ENCODE measurements at regions not wholly inside any gene's neighbourhood (a gene's known extent, or its start where the extent isn't known, plus 50 kb on each side); places are given as distances from the start of the nearest gene placed in this dataset.
A peak's percentile ranks its signal among the peaks of the same experiment; 100 is the strongest.
"Not testable (repeated sequence)": the region's sequence is repeated elsewhere in the genome, so short reads cannot be mapped to it uniquely, and the experiment has no call there.

DNA sequence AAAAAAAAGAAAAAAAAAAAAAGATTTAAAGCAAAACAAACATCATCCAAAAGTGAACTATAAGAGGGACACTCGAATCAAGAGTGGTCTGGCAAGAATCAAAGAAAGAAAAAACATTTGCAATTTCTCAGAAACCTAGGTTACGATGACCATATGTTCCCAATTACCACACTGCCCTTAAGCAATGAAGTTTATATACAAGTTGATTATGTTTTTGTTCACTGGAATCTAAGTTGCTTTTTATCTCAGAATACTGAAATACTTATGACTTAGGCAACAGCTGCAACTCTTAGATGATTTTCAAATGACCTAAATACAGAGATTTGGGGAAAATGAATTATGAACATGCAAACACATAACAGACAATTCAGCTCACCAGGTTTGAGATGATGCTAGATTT lies 597.1 kb upstream of the CHAC2 start:
- H3K36me3 ChIP-seq (ENCODE audit: control insufficient read depth, insufficient read depth, low read length) = no peaks in the 10 kb centered on the region
- WGBS (ENCODE audit: insufficient coverage) = no CpG with 5 or more reads among the region's 2 CpGs
- H3K4me3 ChIP-seq (ENCODE audit: low read length) = no peak overlapping the region
- H3K27ac ChIP-seq (ENCODE audit: low read length) = no peak overlapping the region
- no peaks in the 10 kb centered on the region for H3K9me3 ChIP-seq (replicated peaks; ENCODE audit: control insufficient read depth, low read depth, low read length)
- H3K4me1 ChIP-seq (ENCODE audit: control insufficient read depth, insufficient read depth, low read length) = no peaks in the 10 kb centered on the region
- peak; percentile 84 for DNase-seq
- no peaks in the 10 kb centered on the region for H3K27me3 ChIP-seq (ENCODE audit: control insufficient read depth, insufficient read depth, low read length)

DNA sequence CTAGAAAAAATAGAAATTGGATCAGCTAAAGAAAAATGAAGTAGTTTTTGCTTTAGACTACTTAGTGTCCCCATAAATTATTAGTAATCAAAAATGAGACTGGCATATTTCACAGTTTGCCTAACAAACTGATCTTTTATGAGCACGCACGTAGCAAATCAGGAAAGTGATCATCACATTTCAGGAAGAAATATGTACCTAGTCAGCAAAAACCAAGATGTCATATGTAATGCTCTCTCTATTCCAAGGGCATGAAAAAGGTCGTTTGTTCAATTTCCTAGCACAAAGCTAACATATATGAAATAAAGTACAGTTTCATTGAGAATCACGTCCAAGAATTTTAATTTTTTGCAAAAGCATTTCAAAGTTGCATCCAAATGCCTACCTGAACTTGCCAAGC lies 600.4 kb upstream of the CHAC2 start:
- Histone ChIP-seq H3K27ac (ENCODE audit: low read length) (no peak overlapping the region), H3K27me3 (ENCODE audit: control insufficient read depth, insufficient read depth, low read length) (no peaks in the 10 kb centered on the region), H3K9me3 (replicated peaks; ENCODE audit: control insufficient read depth, low read depth, low read length) (no peaks in the 10 kb centered on the region), H3K36me3 (ENCODE audit: control insufficient read depth, insufficient read depth, low read length) (no peaks in the 10 kb centered on the region), H3K4me1 (ENCODE audit: control insufficient read depth, insufficient read depth, low read length) (no peaks in the 10 kb centered on the region), H3K4me3 (ENCODE audit: low read length) (no peak overlapping the region)
- no CpG with 5 or more reads among the region's 4 CpGs for WGBS (ENCODE audit: insufficient coverage)
- no peak for DNase-seq

GRCh38 chr2:53150146-53150545 lies 617.5 kb upstream of the CHAC2 start:
- Histone ChIP-seq H3K4me3 (ENCODE audit: low read length) (no peak overlapping the region), H3K27me3 (ENCODE audit: control insufficient read depth, insufficient read depth, low read length) (no peaks in the 10 kb centered on the region), H3K27ac (ENCODE audit: low read length) (no peak overlapping the region), H3K4me1 (ENCODE audit: control insufficient read depth, insufficient read depth, low read length) (no peaks in the 10 kb centered on the region), H3K36me3 (ENCODE audit: control insufficient read depth, insufficient read depth, low read length) (no peaks in the 10 kb centered on the region), H3K9me3 (replicated peaks; ENCODE audit: control insufficient read depth, low read depth, low read length) (no peaks in the 10 kb centered on the region)
- no peak for DNase-seq

DNA sequence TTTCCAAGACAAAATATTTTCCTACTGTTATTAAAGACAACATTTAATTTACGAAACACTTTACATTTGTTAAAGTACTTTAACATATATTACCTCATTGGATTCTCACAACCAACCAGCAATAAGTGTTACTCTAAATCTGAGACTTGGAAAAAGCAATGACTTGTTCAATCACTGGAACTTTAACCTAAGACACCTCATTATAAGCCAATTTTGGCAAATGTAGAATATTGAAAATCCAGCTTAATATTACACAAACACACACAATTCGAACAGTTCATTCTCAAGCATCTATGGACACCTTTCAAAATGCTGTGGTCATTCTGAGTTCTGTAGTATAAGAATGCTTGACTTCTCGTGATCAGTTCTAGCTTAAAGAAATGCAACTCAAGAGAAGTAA lies 619.4 kb upstream of the CHAC2 start:
- Histone ChIP-seq H3K4me1 (ENCODE audit: control insufficient read depth, insufficient read depth, low read length) (no peaks in the 10 kb centered on the region), H3K27ac (ENCODE audit: low read length) (no peak overlapping the region), H3K4me3 (ENCODE audit: low read length) (no peak overlapping the region), H3K27me3 (ENCODE audit: control insufficient read depth, insufficient read depth, low read length) (no peaks in the 10 kb centered on the region), H3K36me3 (ENCODE audit: control insufficient read depth, insufficient read depth, low read length) (no peaks in the 10 kb centered on the region), H3K9me3 (replicated peaks; ENCODE audit: control insufficient read depth, low read depth, low read length) (no peaks in the 10 kb centered on the region)
- WGBS (ENCODE audit: insufficient coverage) = no CpG with 5 or more reads among the region's 3 CpGs
- no peak for DNase-seq

- no peaks in the 10 kb centered on the region for H3K9me3 ChIP-seq (replicated peaks; ENCODE audit: control insufficient read depth, low read depth, low read length)
- no peaks in the 10 kb centered on the region for H3K27me3 ChIP-seq (ENCODE audit: control insufficient read depth, insufficient read depth, low read length)
- no peak overlapping the region for H3K27ac ChIP-seq (ENCODE audit: low read length)
- H3K4me3 ChIP-seq (ENCODE audit: low read length) = no peak overlapping the region
- no CpG with 5 or more reads among the region's 1 CpG for WGBS (ENCODE audit: insufficient coverage)
- no peaks in the 10 kb centered on the region for H3K4me1 ChIP-seq (ENCODE audit: control insufficient read depth, insufficient read depth, low read length)
- H3K36me3 ChIP-seq (ENCODE audit: control insufficient read depth, insufficient read depth, low read length) = no peaks in the 10 kb centered on the region
- DNase-seq = no peak
Measured at GRCh38 chr2:53131416-53131815, 636.2 kb upstream of the CHAC2 start.

- Histone ChIP-seq H3K4me3 (ENCODE audit: low read length) (no peak overlapping the region), H3K27me3 (ENCODE audit: control insufficient read depth, insufficient read depth, low read length) (no peaks in the 10 kb centered on the region), H3K9me3 (replicated peaks; ENCODE audit: control insufficient read depth, low read depth, low read length) (no peaks in the 10 kb centered on the region), H3K4me1 (ENCODE audit: control insufficient read depth, insufficient read depth, low read length) (no peaks in the 10 kb centered on the region), H3K27ac (ENCODE audit: low read length) (no peak overlapping the region), H3K36me3 (ENCODE audit: control insufficient read depth, insufficient read depth, low read length) (no peaks in the 10 kb centered on the region)
- whole genome bisulfite sequencing (ENCODE audit: insufficient coverage) = no CpG with 5 or more reads among the region's 5 CpGs
- DNase-seq = no peak
Measured at GRCh38 chr2:53130441-53130943, 637.1 kb upstream of the CHAC2 start.

GRCh38 chr2:53129851-53130250 lies 637.8 kb upstream of the CHAC2 start:
- Histone ChIP-seq H3K9me3 (replicated peaks; ENCODE audit: control insufficient read depth, low read depth, low read length) (no peaks in the 10 kb centered on the region), H3K4me1 (ENCODE audit: control insufficient read depth, insufficient read depth, low read length) (no peaks in the 10 kb centered on the region), H3K36me3 (ENCODE audit: control insufficient read depth, insufficient read depth, low read length) (no peaks in the 10 kb centered on the region), H3K27me3 (ENCODE audit: control insufficient read depth, insufficient read depth, low read length) (no peaks in the 10 kb centered on the region), H3K27ac (ENCODE audit: low read length) (no peak overlapping the region), H3K4me3 (ENCODE audit: low read length) (no peak overlapping the region)
- no CpG with 5 or more reads among the region's 1 CpG for WGBS (ENCODE audit: insufficient coverage)
- DNase-seq = no peak

DNA sequence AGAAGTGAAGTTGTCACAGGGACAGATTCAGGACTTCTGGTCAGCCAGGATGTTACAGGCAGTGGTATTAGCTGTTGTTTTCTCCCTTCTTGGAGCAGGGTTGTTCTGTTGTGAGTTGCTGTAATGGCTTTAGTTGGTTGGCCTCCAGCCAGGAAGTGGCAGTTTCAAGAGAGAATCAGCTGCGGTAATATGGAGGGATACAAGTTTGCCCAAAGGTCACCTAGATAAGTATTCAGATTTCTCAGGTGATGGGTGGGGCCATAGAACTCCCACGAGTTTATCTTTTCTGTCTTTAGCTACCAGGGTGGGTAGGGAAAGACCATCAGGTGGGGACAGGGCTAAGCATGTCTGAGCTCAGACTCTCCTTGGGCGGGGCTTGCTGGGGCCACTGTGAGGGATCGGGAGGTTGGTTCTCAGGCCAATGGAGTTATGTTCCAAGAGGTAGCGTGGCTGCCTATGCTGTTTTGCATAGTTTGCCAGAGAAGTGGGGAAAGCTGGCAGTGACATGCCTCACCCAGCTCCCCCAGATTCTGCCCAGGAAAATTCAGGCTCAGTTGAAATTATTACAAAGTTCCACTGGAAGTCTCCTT lies 640.4 kb upstream of the CHAC2 start:
- no peaks in the 10 kb centered on the region for H3K9me3 ChIP-seq (replicated peaks; ENCODE audit: control insufficient read depth, low read depth, low read length)
- no peak overlapping the region for H3K4me3 ChIP-seq (ENCODE audit: low read length)
- DNase-seq = no peak
- WGBS (ENCODE audit: insufficient coverage) = 80% methylated on average over 2 of the region's 5 CpGs
- no peaks in the 10 kb centered on the region for H3K36me3 ChIP-seq (ENCODE audit: control insufficient read depth, insufficient read depth, low read length)
- H3K4me1 ChIP-seq (ENCODE audit: control insufficient read depth, insufficient read depth, low read length) = no peaks in the 10 kb centered on the region
- H3K27me3 ChIP-seq (ENCODE audit: control insufficient read depth, insufficient read depth, low read length) = no peaks in the 10 kb centered on the region
- no peak overlapping the region for H3K27ac ChIP-seq (ENCODE audit: low read length)

- no peaks in the 10 kb centered on the region for H3K27me3 ChIP-seq (ENCODE audit: control insufficient read depth, insufficient read depth, low read length)
- no peaks in the 10 kb centered on the region for H3K4me1 ChIP-seq (ENCODE audit: control insufficient read depth, insufficient read depth, low read length)
- H3K9me3 ChIP-seq (replicated peaks; ENCODE audit: control insufficient read depth, low read depth, low read length) = no peaks in the 10 kb centered on the region
- DNase-seq = no peak
- no peak overlapping the region for H3K27ac ChIP-seq (ENCODE audit: low read length)
- no peak overlapping the region for H3K4me3 ChIP-seq (ENCODE audit: low read length)
- WGBS (ENCODE audit: insufficient coverage) = no CpG with 5 or more reads among the region's 1 CpG
- H3K36me3 ChIP-seq (ENCODE audit: control insufficient read depth, insufficient read depth, low read length) = no peaks in the 10 kb centered on the region
Measured at GRCh38 chr2:53114991-53115390, 652.6 kb upstream of the CHAC2 start.

- no CpG with 5 or more reads among the region's 2 CpGs for WGBS (ENCODE audit: insufficient coverage)
- Histone ChIP-seq H3K4me3 (ENCODE audit: low read length) (no peak overlapping the region), H3K36me3 (ENCODE audit: control insufficient read depth, insufficient read depth, low read length) (no peaks in the 10 kb centered on the region), H3K27me3 (ENCODE audit: control insufficient read depth, insufficient read depth, low read length) (no peaks in the 10 kb centered on the region), H3K9me3 (replicated peaks; ENCODE audit: control insufficient read depth, low read depth, low read length) (no peaks in the 10 kb centered on the region), H3K4me1 (ENCODE audit: control insufficient read depth, insufficient read depth, low read length) (no peaks in the 10 kb centered on the region), H3K27ac (ENCODE audit: low read length) (no peak overlapping the region)
- DNase-seq = no peak
Measured at GRCh38 chr2:53114582-53114981, 653.0 kb upstream of the CHAC2 start.

DNA sequence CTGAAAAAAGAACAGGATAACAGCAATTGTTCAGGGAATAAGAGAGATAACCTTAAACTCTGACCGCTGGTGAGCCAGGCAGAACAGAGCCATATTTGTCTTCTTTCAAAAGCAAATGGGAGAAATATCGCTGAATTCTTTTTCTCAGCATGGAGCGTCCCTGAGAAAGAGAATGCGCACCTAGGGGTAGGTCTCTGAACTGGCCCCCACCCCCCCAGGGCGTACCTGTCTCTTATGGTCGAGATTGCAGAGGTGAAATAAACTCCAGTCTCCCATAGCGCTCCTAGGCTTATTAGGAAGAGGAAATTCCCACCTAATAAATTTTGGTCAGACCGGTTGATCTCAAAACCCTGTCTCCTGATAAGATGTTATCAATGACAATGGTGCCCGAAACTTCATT lies 655.2 kb upstream of the CHAC2 start:
- not testable (repeated sequence) for H3K4me1 ChIP-seq (ENCODE audit: control insufficient read depth, insufficient read depth, low read length); H3K36me3 ChIP-seq (ENCODE audit: control insufficient read depth, insufficient read depth, low read length); H3K4me3 ChIP-seq (ENCODE audit: low read length); H3K9me3 ChIP-seq (replicated peaks; ENCODE audit: control insufficient read depth, low read depth, low read length); H3K27ac ChIP-seq (ENCODE audit: low read length); H3K27me3 ChIP-seq (ENCODE audit: control insufficient read depth, insufficient read depth, low read length); DNase-seq
- WGBS (ENCODE audit: insufficient coverage) = 88% methylated on average over 1 of the region's 9 CpGs

All from muscle of leg (tissue), 3 donors.